ENCODE measurements at regions not wholly inside any gene's neighbourhood (a gene's known extent, or its start where the extent isn't known, plus 50 kb on each side); places are given as distances from the start of the nearest gene placed in this dataset.

GRCh38 chr10:65720901-65721300 is 1204.9 kb upstream of the LRRTM3 start:
- Histone ChIP-seq H3K9me3 (no peaks in the 10 kb centered on the region), H3K27ac (no peak overlapping the region)
- no peak for TF ChIP-seq POLR2A (IDR thresholded peaks at IDR 0.05)
- TF ChIP-seq, protein P1, sequence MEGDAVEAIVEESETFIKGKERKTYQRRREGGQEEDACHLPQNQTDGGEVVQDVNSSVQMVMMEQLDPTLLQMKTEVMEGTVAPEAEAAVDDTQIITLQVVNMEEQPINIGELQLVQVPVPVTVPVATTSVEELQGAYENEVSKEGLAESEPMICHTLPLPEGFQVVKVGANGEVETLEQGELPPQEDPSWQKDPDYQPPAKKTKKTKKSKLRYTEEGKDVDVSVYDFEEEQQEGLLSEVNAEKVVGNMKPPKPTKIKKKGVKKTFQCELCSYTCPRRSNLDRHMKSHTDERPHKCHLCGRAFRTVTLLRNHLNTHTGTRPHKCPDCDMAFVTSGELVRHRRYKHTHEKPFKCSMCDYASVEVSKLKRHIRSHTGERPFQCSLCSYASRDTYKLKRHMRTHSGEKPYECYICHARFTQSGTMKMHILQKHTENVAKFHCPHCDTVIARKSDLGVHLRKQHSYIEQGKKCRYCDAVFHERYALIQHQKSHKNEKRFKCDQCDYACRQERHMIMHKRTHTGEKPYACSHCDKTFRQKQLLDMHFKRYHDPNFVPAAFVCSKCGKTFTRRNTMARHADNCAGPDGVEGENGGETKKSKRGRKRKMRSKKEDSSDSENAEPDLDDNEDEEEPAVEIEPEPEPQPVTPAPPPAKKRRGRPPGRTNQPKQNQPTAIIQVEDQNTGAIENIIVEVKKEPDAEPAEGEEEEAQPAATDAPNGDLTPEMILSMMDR (IDR thresholded peaks at IDR 0.05), result no peak

GRCh38 chr10:65723525-65723924 is 1202.3 kb upstream of the LRRTM3 start:
- DNase-seq, result no peak
- Histone ChIP-seq H3K4me3 (no peak overlapping the region), H3K36me3 (no peaks in the 10 kb centered on the region), H3K4me1 (no peaks in the 10 kb centered on the region), H3K27ac (no peak overlapping the region), H3K9me3 (no peaks in the 10 kb centered on the region), H3K27me3 (no peaks in the 10 kb centered on the region)
- WGBS, 2 donors, result 70% methylated on average over 5 to 6 of the region's 6 CpGs
- intact Hi-C loops (cut with DNase I), result no loop called here
- TF ChIP-seq, protein P1 (IDR thresholded peaks at IDR 0.05), result no peak
- TF ChIP-seq POLR2A (IDR thresholded peaks at IDR 0.05), result no peak

More at GRCh38 chr10:65720901-65721300, 1204.9 kb upstream of the LRRTM3 start:
- no peaks in the 10 kb centered on the region for H3K36me3 ChIP-seq
- no peak overlapping the region for H3K4me3 ChIP-seq
- no peaks in the 10 kb centered on the region for H3K27me3 ChIP-seq
- WGBS, 2 donors, result 66 to 82% methylated on average over 4 of the region's 4 CpGs
- intact Hi-C loops (cut with DNase I), result no loop called here
- no peak for DNase-seq
- H3K4me1 ChIP-seq, result no peaks in the 10 kb centered on the region

DNA sequence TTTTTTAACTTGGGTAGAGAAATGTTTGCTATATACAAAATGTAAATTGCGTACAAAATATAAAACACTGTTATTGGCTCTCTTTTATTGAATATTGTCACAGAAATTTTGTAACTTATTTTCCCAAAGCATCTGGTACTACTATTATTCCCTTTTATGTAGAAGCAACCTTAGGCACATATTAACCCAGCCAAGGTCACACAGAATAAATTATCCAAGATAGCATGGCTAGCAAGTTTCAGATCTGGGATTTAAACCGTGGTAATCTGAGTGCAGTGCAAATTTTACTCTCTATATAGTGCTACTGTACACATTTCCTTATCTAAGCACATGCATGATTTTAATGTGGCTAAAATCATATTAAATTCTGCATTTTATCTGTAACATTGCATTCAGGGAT is 1190.5 kb upstream of the LRRTM3 start:
- intact Hi-C loops (cut with DNase I), result no loop called here
- Histone ChIP-seq H3K27ac (no peak overlapping the region), H3K4me3 (no peak overlapping the region), H3K9me3 (no peaks in the 10 kb centered on the region), H3K4me1 (no peaks in the 10 kb centered on the region), H3K36me3 (no peaks in the 10 kb centered on the region), H3K27me3 (no peaks in the 10 kb centered on the region)
- DNase-seq, result no peak
- TF ChIP-seq, protein P1 (IDR thresholded peaks at IDR 0.05), result no peak
- TF ChIP-seq POLR2A (IDR thresholded peaks at IDR 0.05), result no peak
- 73 to 84% methylated on average over 2 of the region's 2 CpGs for WGBS, 2 donors

- TF ChIP-seq POLR2A (IDR thresholded peaks at IDR 0.05), result no peak
- TF ChIP-seq, protein P1 (IDR thresholded peaks at IDR 0.05), result no peak
- Histone ChIP-seq H3K36me3 (no peaks in the 10 kb centered on the region), H3K4me3 (no peak overlapping the region), H3K4me1 (no peaks in the 10 kb centered on the region), H3K27ac (no peak overlapping the region), H3K9me3 (no peaks in the 10 kb centered on the region), H3K27me3 (no peaks in the 10 kb centered on the region)
- 38 to 50% methylated on average over 1 of the region's 1 CpG for WGBS, 2 donors
- intact Hi-C loops (cut with DNase I), result no loop called here
- no peak for DNase-seq
Measured at GRCh38 chr10:65742906-65743305, 1182.9 kb upstream of the LRRTM3 start.

DNA sequence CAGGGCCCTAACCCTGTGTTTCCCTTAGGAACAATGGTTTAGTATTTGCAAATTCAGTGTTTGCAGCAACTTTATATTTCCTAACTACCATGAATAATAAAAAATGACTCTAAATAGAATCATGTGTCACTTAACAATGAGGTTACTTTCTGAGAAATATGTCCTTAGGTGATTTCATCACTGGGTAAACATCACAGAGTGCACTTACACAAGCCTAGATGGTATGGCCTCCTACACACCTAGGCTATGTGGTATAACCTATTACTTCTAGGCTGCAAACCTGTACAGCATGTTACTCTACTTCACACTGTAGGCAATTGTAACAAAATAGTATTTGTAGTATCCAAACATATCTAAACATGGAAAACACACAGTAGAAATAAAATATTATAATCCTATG is 1174.6 kb upstream of the LRRTM3 start:
- TF ChIP-seq POLR2A (IDR thresholded peaks at IDR 0.05), result no peak
- no peak for DNase-seq
- intact Hi-C loops (cut with DNase I), result no loop called here

GRCh38 chr10:65751896-65752295 is 1173.9 kb upstream of the LRRTM3 start:
- Histone ChIP-seq H3K36me3 (no peaks in the 10 kb centered on the region), H3K27me3 (no peaks in the 10 kb centered on the region), H3K4me3 (no peak overlapping the region), H3K4me1 (no peaks in the 10 kb centered on the region), H3K27ac (no peak overlapping the region), H3K9me3 (no peaks in the 10 kb centered on the region)
- intact Hi-C loops (cut with DNase I), result no loop called here
- no peak for DNase-seq
- no peak for TF ChIP-seq POLR2A (IDR thresholded peaks at IDR 0.05)
- TF ChIP-seq, protein P1 (IDR thresholded peaks at IDR 0.05), result no peak
- 36 to 45% methylated on average over 1 of the region's 1 CpG for WGBS, 2 donors

More for the DNA sequence above, 1174.6 kb upstream of the LRRTM3 start:
- Histone ChIP-seq H3K36me3 (no peaks in the 10 kb centered on the region), H3K9me3 (no peaks in the 10 kb centered on the region), H3K27ac (no peak overlapping the region), H3K4me3 (no peak overlapping the region), H3K27me3 (no peaks in the 10 kb centered on the region), H3K4me1 (no peaks in the 10 kb centered on the region)

Measured in esophagus squamous epithelium (tissue), 5 donors.